ENCODE measurements at regions not wholly inside any gene's neighbourhood (a gene's known extent, or its start where the extent isn't known, plus 50 kb on each side); places are given as distances from the start of the nearest gene placed in this dataset.

- TF ChIP-seq EZH2 (IDR thresholded peaks at IDR 0.05; ENCODE audit: borderline replicate concordance, low read depth, low read length, severe bottlenecking) = no peak
- TF ChIP-seq CTCF (IDR thresholded peaks at IDR 0.05; ENCODE audit: borderline replicate concordance, extremely low read depth, low read length, poor library complexity, severe bottlenecking) = no peak
- Histone ChIP-seq H3K79me2 (ENCODE audit: insufficient read depth, low read length) (no peaks in the 10 kb centered on the region), H3K4me3 (ENCODE audit: low read depth in 1 of 2, low read length in 2 of 2) (no peak overlapping the region), H3K9ac (ENCODE audit: low read depth, low read length) (no peak overlapping the region), H3K27ac (ENCODE audit: low read length) (no peak overlapping the region), H2AFZ (ENCODE audit: low read depth, low read length) (no peak overlapping the region), H3K36me3 (ENCODE audit: insufficient read depth, low read length) (no peaks in the 10 kb centered on the region), H3K27me3 (ENCODE audit: insufficient read depth, low read length, poor library complexity) (peaks cover 47% of the 10 kb centered on the region), H3K4me1 (ENCODE audit: insufficient read depth, low read length) (no peaks in the 10 kb centered on the region), H3K4me2 (ENCODE audit: insufficient read depth, low read length) (no peak overlapping the region), H3K9me3 (ENCODE audit: insufficient read depth, low read length, severe bottlenecking) (no peaks in the 10 kb centered on the region), H4K20me1 (ENCODE audit: insufficient read depth, low read length) (no peaks in the 10 kb centered on the region)
- ATAC-seq (ENCODE audit: insufficient read depth, low read depth) (no peak), DNase-seq (no peak)
These were observed 53.0 kb upstream of the HES1 start for GRCh38 chr3:194082743-194083636.

- no peaks in the 10 kb centered on the region for H3K4me1 ChIP-seq (ENCODE audit: insufficient read depth, low read length)
- ATAC-seq (ENCODE audit: insufficient read depth, low read depth) = no peak
These were observed 52.2 kb upstream of the HES1 start for GRCh38 chr3:194083637-194084224.

GRCh38 chr3:194084284-194084683 lies 51.7 kb upstream of the HES1 start:
- no peak overlapping the region for H3K27ac ChIP-seq (ENCODE audit: low read length)
- TF ChIP-seq EZH2 (IDR thresholded peaks at IDR 0.05; ENCODE audit: borderline replicate concordance, low read depth, low read length, severe bottlenecking) (no peak), CTCF (IDR thresholded peaks at IDR 0.05; ENCODE audit: borderline replicate concordance, extremely low read depth, low read length, poor library complexity, severe bottlenecking) (no peak)
- ATAC-seq (ENCODE audit: insufficient read depth, low read depth) (0 out of 3 replicates have a peak, but pooled peaks have one; percentile 43), DNase-seq (no peak)
- no peaks in the 10 kb centered on the region for H3K36me3 ChIP-seq (ENCODE audit: insufficient read depth, low read length)
- no peak overlapping the region for H3K4me2 ChIP-seq (ENCODE audit: insufficient read depth, low read length)
- H4K20me1 ChIP-seq (ENCODE audit: insufficient read depth, low read length) = no peaks in the 10 kb centered on the region
- no peak overlapping the region for H3K9ac ChIP-seq (ENCODE audit: low read depth, low read length)
- H3K4me3 ChIP-seq (ENCODE audit: low read depth in 1 of 2, low read length in 2 of 2) = no peak overlapping the region
- peaks cover 40% of the 10 kb centered on the region for H3K27me3 ChIP-seq (ENCODE audit: insufficient read depth, low read length, poor library complexity)
- H3K79me2 ChIP-seq (ENCODE audit: insufficient read depth, low read length) = no peaks in the 10 kb centered on the region
- no peak overlapping the region for H2AFZ ChIP-seq (ENCODE audit: low read depth, low read length)
- H3K9me3 ChIP-seq (ENCODE audit: insufficient read depth, low read length, severe bottlenecking) = no peaks in the 10 kb centered on the region
- no peaks in the 10 kb centered on the region for H3K4me1 ChIP-seq (ENCODE audit: insufficient read depth, low read length)

More at GRCh38 chr3:194083637-194084224, 52.2 kb upstream of the HES1 start:
- Histone ChIP-seq H3K27ac (ENCODE audit: low read length) (no peak overlapping the region), H3K36me3 (ENCODE audit: insufficient read depth, low read length) (no peaks in the 10 kb centered on the region), H4K20me1 (ENCODE audit: insufficient read depth, low read length) (no peaks in the 10 kb centered on the region), H3K9ac (ENCODE audit: low read depth, low read length) (no peak overlapping the region), H3K9me3 (ENCODE audit: insufficient read depth, low read length, severe bottlenecking) (no peaks in the 10 kb centered on the region), H3K27me3 (ENCODE audit: insufficient read depth, low read length, poor library complexity) (peaks cover 40% of the 10 kb centered on the region), H3K79me2 (ENCODE audit: insufficient read depth, low read length) (no peaks in the 10 kb centered on the region), H2AFZ (ENCODE audit: low read depth, low read length) (no peak overlapping the region), H3K4me3 (ENCODE audit: low read depth in 1 of 2, low read length in 2 of 2) (no peak overlapping the region), H3K4me2 (ENCODE audit: insufficient read depth, low read length) (no peak overlapping the region)
- no peak for DNase-seq
- no peak for TF ChIP-seq CTCF (IDR thresholded peaks at IDR 0.05; ENCODE audit: borderline replicate concordance, extremely low read depth, low read length, poor library complexity, severe bottlenecking)
